ENCODE measurements at regions not wholly inside any gene's neighbourhood (a gene's known extent, or its start where the extent isn't known, plus 50 kb on each side); places are given as distances from the start of the nearest gene placed in this dataset.

GRCh38 chr13:21798181-21798580, 127.3 kb downstream of the FGF9 start:
- TF ChIP-seq CTCF (conservative IDR thresholded peaks at IDR 0.05) (no peak), EZH2 (IDR thresholded peaks at IDR 0.05; ENCODE audit: low read depth) (no peak)
